ENCODE measurements at regions not wholly inside any gene's neighbourhood (a gene's known extent, or its start where the extent isn't known, plus 50 kb on each side); places are given as distances from the start of the nearest gene placed in this dataset.

DNA sequence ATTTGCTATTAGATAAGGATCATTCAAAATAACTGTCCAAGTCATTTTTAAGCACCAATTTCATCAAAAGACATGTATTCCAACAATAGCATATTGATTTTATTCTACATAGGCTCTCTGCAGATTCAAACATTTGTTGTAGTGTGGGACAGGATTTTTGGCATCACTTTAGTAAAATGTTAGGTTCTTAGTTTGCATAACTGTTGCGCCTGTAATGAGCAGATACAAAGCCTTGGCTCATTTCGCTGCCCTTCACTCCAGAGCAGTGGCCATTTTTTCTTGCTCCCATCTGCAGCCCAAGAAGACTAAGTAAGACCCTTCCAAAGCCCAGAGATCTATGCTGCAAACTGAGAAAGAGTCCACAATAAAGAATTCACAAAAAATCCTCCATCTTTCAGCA is 446.0 kb upstream of the MPDZ start:
- no peak overlapping the region for H3K27ac ChIP-seq (ENCODE audit: low read depth)
- WGBS, result 95% methylated on average over 2 of the region's 2 CpGs
- DNase-seq (ENCODE audit: extremely low spot score), result no peak
- H3K4me3 ChIP-seq (ENCODE audit: low read depth, low read length), result no peak overlapping the region
- no peaks in the 10 kb centered on the region for H3K4me1 ChIP-seq (ENCODE audit: insufficient read depth)
- no peaks in the 10 kb centered on the region for H3K36me3 ChIP-seq (ENCODE audit: insufficient read depth)

DNA sequence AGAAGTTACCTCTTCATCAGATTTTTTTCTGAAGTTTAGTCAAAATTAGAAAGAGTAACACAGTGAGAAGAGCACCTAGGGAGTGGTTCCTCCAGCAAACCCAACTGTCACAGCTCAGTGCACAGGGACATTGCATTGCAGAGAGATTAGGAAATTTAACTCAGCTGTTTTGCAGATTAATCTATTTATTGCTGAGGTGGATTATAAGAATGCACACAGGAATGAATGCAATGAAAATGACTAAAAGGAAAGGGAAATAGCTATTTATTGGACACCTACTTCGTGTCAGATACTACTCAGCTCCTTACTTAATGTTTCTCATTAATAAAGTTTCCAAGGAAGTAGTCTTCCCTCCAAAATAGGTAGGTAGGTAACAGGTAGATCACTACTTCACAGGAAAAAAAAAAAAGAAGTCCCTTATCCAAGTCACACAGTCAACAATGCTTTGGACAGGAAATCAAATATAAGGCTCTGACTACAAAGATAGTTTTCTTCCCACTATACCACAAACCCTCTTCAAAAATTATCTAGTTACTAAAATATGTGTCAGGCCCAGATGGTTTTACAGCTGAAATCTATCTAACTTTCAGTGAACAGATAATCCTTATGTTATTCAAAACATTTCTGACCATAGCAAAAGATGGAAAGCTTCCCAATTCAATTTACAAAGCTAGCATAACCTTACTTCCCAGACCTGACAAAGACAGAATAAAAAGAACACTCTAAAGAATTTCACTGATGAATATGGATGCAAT is 442.2 kb upstream of the MPDZ start:
- DNase-seq (ENCODE audit: extremely low spot score), result no peak
- no peak overlapping the region for H3K27ac ChIP-seq (ENCODE audit: low read depth)
- H3K4me1 ChIP-seq (ENCODE audit: insufficient read depth), result no peaks in the 10 kb centered on the region
- no peaks in the 10 kb centered on the region for H3K36me3 ChIP-seq (ENCODE audit: insufficient read depth)
- H3K4me3 ChIP-seq (ENCODE audit: low read depth, low read length), result no peak overlapping the region
- 86% methylated on average over 1 of the region's 1 CpG for WGBS

- WGBS, result 29% methylated on average over 6 of the region's 6 CpGs
- no peak for DNase-seq (ENCODE audit: extremely low spot score)
- no peak overlapping the region for H3K27ac ChIP-seq (ENCODE audit: low read depth)
- no peak overlapping the region for H3K4me3 ChIP-seq (ENCODE audit: low read depth, low read length)
- H3K36me3 ChIP-seq (ENCODE audit: insufficient read depth), result no peaks in the 10 kb centered on the region
- H3K4me1 ChIP-seq (ENCODE audit: insufficient read depth), result no peaks in the 10 kb centered on the region
Observed at GRCh38 chr9:13719981-13720676, 440.6 kb upstream of the MPDZ start.

DNA sequence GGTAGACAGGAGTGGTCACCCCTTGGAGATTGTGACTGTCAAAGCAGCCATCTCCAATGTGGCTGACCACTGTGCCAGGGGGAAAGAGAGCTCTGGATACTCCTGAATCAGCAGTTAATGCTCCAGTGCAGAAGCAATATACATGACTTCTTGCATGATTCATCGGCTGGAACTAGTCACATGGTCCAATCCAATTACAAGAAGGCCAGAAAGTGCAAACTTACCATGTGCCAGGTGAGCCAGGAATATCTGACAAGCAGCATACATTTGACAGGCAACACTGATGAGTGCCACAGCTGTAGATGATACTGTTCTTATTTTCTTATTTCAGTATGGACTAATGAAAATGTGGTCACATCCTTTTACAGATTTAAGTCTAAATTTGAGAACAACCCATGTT is 440.0 kb upstream of the MPDZ start:
- Histone ChIP-seq H3K36me3 (ENCODE audit: insufficient read depth) (no peaks in the 10 kb centered on the region), H3K4me3 (ENCODE audit: low read depth, low read length) (no peak overlapping the region), H3K27ac (ENCODE audit: low read depth) (no peak overlapping the region), H3K4me1 (ENCODE audit: insufficient read depth) (no peaks in the 10 kb centered on the region)
- WGBS, result 48% methylated on average over 1 of the region's 1 CpG
- DNase-seq (ENCODE audit: extremely low spot score), result no peak

- DNase-seq (ENCODE audit: extremely low spot score), result no peak
- Histone ChIP-seq H3K4me3 (ENCODE audit: low read depth, low read length) (no peak overlapping the region), H3K27ac (ENCODE audit: low read depth) (no peak overlapping the region), H3K4me1 (ENCODE audit: insufficient read depth) (no peaks in the 10 kb centered on the region), H3K36me3 (ENCODE audit: insufficient read depth) (no peaks in the 10 kb centered on the region)
- 97% methylated on average over 5 of the region's 5 CpGs for WGBS
Observed at GRCh38 chr9:13718539-13718938, 439.0 kb upstream of the MPDZ start.

- DNase-seq (ENCODE audit: extremely low spot score), result no peak
- 90% methylated on average over 4 of the region's 4 CpGs for WGBS
- Histone ChIP-seq H3K4me1 (ENCODE audit: insufficient read depth) (no peaks in the 10 kb centered on the region), H3K27ac (ENCODE audit: low read depth) (no peak overlapping the region), H3K4me3 (ENCODE audit: low read depth, low read length) (no peak overlapping the region), H3K36me3 (ENCODE audit: insufficient read depth) (no peaks in the 10 kb centered on the region)
Observed at GRCh38 chr9:13718086-13718485, 438.6 kb upstream of the MPDZ start.

- no peak overlapping the region for H3K4me3 ChIP-seq (ENCODE audit: low read depth, low read length)
- no peak for DNase-seq (ENCODE audit: extremely low spot score)
- 54% methylated on average over 3 of the region's 3 CpGs for WGBS
- no peaks in the 10 kb centered on the region for H3K4me1 ChIP-seq (ENCODE audit: insufficient read depth)
- no peaks in the 10 kb centered on the region for H3K36me3 ChIP-seq (ENCODE audit: insufficient read depth)
- no peak overlapping the region for H3K27ac ChIP-seq (ENCODE audit: low read depth)
Observed at GRCh38 chr9:13717322-13718054, 438.0 kb upstream of the MPDZ start.

- Histone ChIP-seq H3K4me3 (ENCODE audit: low read depth, low read length) (no peak overlapping the region), H3K36me3 (ENCODE audit: insufficient read depth) (no peaks in the 10 kb centered on the region), H3K27ac (ENCODE audit: low read depth) (no peak overlapping the region), H3K4me1 (ENCODE audit: insufficient read depth) (no peaks in the 10 kb centered on the region)
- WGBS, result 70% methylated on average over 6 of the region's 6 CpGs
- DNase-seq (ENCODE audit: extremely low spot score), result no peak
Observed at GRCh38 chr9:13716601-13717321, 437.3 kb upstream of the MPDZ start.

GRCh38 chr9:13716090-13716489 is 436.6 kb upstream of the MPDZ start:
- Histone ChIP-seq H3K36me3 (ENCODE audit: insufficient read depth) (no peaks in the 10 kb centered on the region), H3K4me3 (ENCODE audit: low read depth, low read length) (no peak overlapping the region), H3K4me1 (ENCODE audit: insufficient read depth) (no peaks in the 10 kb centered on the region), H3K27ac (ENCODE audit: low read depth) (no peak overlapping the region)
- WGBS, result 81% methylated on average over 1 of the region's 1 CpG
- DNase-seq (ENCODE audit: extremely low spot score), result no peak

GRCh38 chr9:13715430-13715829 is 435.9 kb upstream of the MPDZ start:
- no peak for DNase-seq (ENCODE audit: extremely low spot score)
- H3K27ac ChIP-seq (ENCODE audit: low read depth), result no peak overlapping the region
- H3K4me3 ChIP-seq (ENCODE audit: low read depth, low read length), result no peak overlapping the region
- H3K4me1 ChIP-seq (ENCODE audit: insufficient read depth), result no peaks in the 10 kb centered on the region
- H3K36me3 ChIP-seq (ENCODE audit: insufficient read depth), result no peaks in the 10 kb centered on the region
- 82% methylated on average over 1 of the region's 1 CpG for WGBS

- H3K27ac ChIP-seq (ENCODE audit: low read depth), result no peak overlapping the region
- no peak overlapping the region for H3K4me3 ChIP-seq (ENCODE audit: low read depth, low read length)
- no peaks in the 10 kb centered on the region for H3K4me1 ChIP-seq (ENCODE audit: insufficient read depth)
- 74% methylated on average over 4 of the region's 4 CpGs for WGBS
- DNase-seq (ENCODE audit: extremely low spot score), result no peak
- H3K36me3 ChIP-seq (ENCODE audit: insufficient read depth), result no peaks in the 10 kb centered on the region
Observed at GRCh38 chr9:13707612-13708576, 428.4 kb upstream of the MPDZ start.

- DNase-seq (ENCODE audit: extremely low spot score), result no peak
- no peaks in the 10 kb centered on the region for H3K4me1 ChIP-seq (ENCODE audit: insufficient read depth)
- WGBS, result 20% methylated on average over 6 of the region's 6 CpGs
- H3K27ac ChIP-seq (ENCODE audit: low read depth), result no peak overlapping the region
- no peak overlapping the region for H3K4me3 ChIP-seq (ENCODE audit: low read depth, low read length)
- no peaks in the 10 kb centered on the region for H3K36me3 ChIP-seq (ENCODE audit: insufficient read depth)
Observed at GRCh38 chr9:13705918-13706317, 426.4 kb upstream of the MPDZ start.

DNA sequence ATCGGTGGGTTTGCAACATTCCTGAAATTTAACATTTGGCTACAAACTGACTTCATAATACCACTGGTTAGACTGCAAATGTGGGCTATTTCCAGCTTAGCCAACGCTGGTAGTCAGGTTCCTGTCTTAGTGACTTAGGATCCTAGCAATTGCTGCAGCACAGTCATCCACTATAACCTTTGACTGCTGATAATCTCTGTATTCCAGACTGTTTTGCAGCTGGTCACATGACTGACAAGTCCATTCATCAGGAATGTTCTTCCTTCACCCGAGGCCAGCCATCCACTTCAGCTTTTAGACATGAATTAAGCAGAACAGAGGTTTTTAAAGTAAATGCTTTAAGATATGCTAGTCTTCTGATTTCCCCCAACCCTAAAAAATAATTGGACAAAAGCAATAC is 425.9 kb upstream of the MPDZ start:
- no peak overlapping the region for H3K27ac ChIP-seq (ENCODE audit: low read depth)
- WGBS, result 50% methylated on average over 3 of the region's 3 CpGs
- no peaks in the 10 kb centered on the region for H3K4me1 ChIP-seq (ENCODE audit: insufficient read depth)
- no peak for DNase-seq (ENCODE audit: extremely low spot score)
- H3K4me3 ChIP-seq (ENCODE audit: low read depth, low read length), result no peak overlapping the region
- no peaks in the 10 kb centered on the region for H3K36me3 ChIP-seq (ENCODE audit: insufficient read depth)
